Brain microvascular endothelial cell (primary cell): ENCODE measurements at regions not wholly inside any gene's neighbourhood (a gene's known extent, or its start where the extent isn't known, plus 50 kb on each side); places are given as distances from the start of the nearest gene placed in this dataset.

Experiments used
- DNase-seq: peaks from one replicate; pipeline ENCODE4 v3.0.0-alpha.2; 2020
- H3K27ac ChIP-seq: fragments of 250-450 bp; sonication (Bioruptor Pico); 2 replicates; pipeline ENCODE4 v1.5.1; 2020; ENCODE audit warnings: mild to moderate bottlenecking, moderate library complexity
- H3K27me3 ChIP-seq: fragments of 250-450 bp; sonication (Bioruptor Pico); replicated peaks from 2 replicates; pipeline ENCODE4 v1.5.1; 2020; ENCODE audit warnings: mild to moderate bottlenecking
- H3K36me3 ChIP-seq: fragments of 250-450 bp; sonication (Bioruptor Pico); replicated peaks from 2 replicates; pipeline ENCODE4 v1.5.1; 2020; ENCODE audit warnings: mild to moderate bottlenecking
- H3K4me3 ChIP-seq: 2 replicates; pipeline ENCODE4 v1.5.1; 2011; ENCODE audit warnings: low read depth, mild to moderate bottlenecking, control low read depth, low read length, moderate library complexity
- in situ Hi-C: cut with HindIII; loops from 2 replicates; pipeline ENCODE4 v1.10.0; 2017; ENCODE audit warnings: low sequenced_read_pairs, low pct_ligation_motif_present
- TF ChIP-seq, protein P1 (sequence below): IDR thresholded peaks from 2 replicates; pipeline ENCODE4 v1.5.1; 2011; ENCODE audit warnings: low read depth, mild to moderate bottlenecking, moderate library complexity, low read length, control low read depth, inconsistent platforms; ENCODE audit errors: missing control alignments

DNA sequence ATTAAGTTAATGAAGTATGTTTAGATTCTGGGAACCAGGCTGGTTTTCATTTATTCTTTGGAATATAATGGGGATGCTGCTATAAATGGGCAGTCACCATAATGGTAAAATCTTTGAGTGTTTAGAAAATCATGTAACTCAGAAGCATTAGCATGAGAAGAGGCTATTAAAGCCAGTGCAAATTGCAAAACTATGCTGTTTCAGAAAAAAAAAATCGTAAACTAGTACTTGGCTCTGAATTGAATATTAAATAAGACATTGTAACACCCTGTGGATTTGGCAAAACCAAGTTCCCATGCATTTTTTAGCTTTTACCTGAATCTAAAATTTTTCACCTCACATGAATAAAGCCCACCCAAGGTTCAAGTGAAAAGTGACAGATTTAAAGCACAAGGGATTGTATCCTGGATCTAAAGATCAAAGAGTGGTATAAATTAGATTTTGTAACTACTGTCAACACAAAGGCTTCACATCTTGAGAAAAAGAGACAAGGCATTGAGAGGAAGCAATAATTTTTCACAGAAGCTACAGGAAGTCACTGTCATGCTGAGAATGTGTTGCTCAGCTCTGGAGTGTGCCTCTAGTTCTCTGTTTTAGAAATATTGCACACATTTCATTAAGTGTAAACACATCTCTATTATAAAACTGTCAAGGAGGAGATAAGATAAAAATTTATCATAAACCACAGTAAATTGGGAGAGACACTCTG, 142.2 kb downstream of the ABCA8 start:
- H3K4me3 ChIP-seq = no peak overlapping the region
- DNase-seq = no peak
- no peak overlapping the region for H3K27ac ChIP-seq
- in situ Hi-C loops = no loop called here
- TF ChIP-seq, protein P1, sequence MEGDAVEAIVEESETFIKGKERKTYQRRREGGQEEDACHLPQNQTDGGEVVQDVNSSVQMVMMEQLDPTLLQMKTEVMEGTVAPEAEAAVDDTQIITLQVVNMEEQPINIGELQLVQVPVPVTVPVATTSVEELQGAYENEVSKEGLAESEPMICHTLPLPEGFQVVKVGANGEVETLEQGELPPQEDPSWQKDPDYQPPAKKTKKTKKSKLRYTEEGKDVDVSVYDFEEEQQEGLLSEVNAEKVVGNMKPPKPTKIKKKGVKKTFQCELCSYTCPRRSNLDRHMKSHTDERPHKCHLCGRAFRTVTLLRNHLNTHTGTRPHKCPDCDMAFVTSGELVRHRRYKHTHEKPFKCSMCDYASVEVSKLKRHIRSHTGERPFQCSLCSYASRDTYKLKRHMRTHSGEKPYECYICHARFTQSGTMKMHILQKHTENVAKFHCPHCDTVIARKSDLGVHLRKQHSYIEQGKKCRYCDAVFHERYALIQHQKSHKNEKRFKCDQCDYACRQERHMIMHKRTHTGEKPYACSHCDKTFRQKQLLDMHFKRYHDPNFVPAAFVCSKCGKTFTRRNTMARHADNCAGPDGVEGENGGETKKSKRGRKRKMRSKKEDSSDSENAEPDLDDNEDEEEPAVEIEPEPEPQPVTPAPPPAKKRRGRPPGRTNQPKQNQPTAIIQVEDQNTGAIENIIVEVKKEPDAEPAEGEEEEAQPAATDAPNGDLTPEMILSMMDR = no peak
- no peaks in the 10 kb centered on the region for H3K27me3 ChIP-seq
- H3K36me3 ChIP-seq = no peaks in the 10 kb centered on the region

DNA sequence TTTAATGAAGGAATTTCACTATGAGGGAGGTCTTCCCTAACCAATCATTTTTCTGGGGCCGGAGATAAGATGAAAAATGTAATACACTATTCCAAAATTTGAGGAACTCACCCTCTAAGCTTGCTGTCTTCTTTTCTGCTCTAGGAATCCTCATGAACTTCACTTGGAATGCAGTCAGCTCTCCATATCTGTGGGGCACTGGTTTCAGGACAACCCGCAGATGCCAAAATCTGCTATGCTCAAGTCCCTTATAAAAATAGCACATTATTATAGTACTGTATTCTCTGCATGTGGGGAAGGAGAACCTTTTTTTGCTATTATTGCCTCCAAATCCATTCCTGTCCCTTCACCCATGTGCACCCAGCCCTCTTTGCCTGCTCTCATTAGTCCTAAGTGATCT, 146.0 kb downstream of the ABCA8 start:
- in situ Hi-C loops = no loop called here
- no peaks in the 10 kb centered on the region for H3K36me3 ChIP-seq
- no peak overlapping the region for H3K4me3 ChIP-seq
- DNase-seq = no peak
- no peak overlapping the region for H3K27ac ChIP-seq
- H3K27me3 ChIP-seq = no peaks in the 10 kb centered on the region
- TF ChIP-seq, protein P1 = no peak

DNA sequence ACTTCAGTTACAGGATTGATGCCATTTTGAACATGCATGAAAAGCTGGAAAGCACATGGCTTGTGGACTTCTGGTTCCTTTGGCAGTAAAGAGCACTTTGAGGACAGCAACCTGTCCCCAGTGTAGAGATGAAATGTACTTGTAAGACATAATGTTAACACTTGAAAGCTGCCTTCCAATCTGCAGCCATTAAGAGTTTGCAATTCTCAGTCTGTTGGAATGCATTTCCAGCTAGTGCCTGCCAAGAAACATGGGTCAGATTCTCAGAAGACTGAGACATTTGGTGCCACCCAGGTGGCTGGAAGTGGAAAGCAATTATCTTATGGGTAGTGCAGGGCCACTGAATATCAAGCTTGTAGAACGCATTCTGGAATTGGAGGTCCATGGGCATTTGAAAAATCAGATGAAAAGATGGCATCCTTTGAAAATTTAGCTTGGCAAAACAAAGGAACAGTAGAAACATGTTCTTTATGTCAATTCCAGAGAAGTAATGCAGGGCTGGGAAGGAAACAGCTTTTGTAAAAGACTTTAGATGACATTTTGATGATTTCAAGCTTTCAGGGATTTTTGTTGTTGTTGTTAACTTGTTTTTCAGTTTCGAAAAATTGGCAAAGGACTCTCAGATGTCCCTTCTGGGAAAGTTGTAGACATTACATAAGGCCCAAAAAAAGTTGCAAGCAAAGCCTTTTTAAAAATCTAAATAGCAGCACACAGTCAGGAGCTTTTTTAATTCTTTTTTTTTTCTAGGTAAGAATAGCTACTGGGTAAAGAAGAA, 147.0 kb downstream of the ABCA8 start:
- Histone ChIP-seq H3K27ac (no peak overlapping the region), H3K27me3 (no peaks in the 10 kb centered on the region), H3K4me3 (no peak overlapping the region), H3K36me3 (no peaks in the 10 kb centered on the region)
- no peak for DNase-seq
- in situ Hi-C loops = no loop called here
- TF ChIP-seq, protein P1 = no peak

DNA sequence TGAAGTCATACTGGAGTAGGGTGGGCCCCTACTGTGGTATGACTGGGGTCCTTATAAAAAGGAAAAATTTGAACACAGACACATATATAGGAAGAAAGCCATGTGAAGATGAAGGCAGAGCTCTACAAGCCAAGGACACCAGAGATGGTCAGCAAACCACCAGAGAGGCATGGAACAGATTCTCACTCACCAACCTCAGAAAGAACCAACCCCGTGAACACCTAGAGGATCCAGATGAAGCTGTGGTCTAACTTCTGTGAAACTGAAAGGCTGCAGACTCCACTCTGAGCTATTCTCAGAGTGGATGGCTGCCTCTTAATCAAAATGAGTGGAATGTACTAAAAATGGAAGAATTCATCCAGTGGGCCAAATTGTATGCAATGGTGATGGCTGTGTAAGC, 149.6 kb downstream of the ABCA8 start:
- no peak for DNase-seq
- H3K36me3 ChIP-seq = no peaks in the 10 kb centered on the region
- H3K27ac ChIP-seq = no peak overlapping the region
- TF ChIP-seq, protein P1 = no peak
- no peak overlapping the region for H3K4me3 ChIP-seq
- H3K27me3 ChIP-seq = no peaks in the 10 kb centered on the region
- in situ Hi-C loops = no loop called here

DNA sequence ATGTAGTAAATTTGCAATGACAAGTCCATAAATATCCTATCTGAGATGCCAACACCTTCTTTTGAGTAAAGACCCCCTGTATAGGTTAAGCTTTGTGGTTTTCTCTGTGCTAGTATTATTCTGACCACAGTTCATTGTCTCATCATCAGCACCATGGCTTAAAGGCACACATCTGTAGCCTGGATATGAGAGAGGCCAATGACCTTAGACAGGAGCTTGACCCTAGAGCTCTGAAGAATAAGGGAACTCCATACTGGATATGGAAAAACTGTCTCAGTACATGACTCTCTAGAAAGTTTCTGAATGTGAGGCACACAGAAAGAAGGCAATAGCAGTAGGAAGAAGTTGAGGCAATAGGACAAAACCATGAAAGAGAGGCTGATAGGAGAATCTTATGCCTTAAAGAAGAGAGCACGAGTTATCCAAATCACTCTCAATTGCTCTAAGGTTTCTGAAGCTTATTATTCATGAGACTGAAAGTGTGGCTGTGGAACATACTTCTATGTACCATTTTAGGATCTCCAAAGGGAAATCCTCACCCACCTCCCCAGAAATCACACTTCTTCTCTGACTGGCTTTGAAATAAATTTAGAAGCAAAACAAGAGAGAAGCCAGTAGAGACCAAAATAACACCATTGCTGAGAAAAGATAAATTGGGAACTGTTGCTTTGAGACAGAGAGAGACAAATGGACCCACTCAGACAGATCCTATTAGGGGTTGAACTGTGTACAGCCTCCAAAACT, 150.2 kb downstream of the ABCA8 start:
- no peak for DNase-seq
- no peaks in the 10 kb centered on the region for H3K27me3 ChIP-seq
- no peak overlapping the region for H3K4me3 ChIP-seq
- no peak overlapping the region for H3K27ac ChIP-seq
- TF ChIP-seq, protein P1 = no peak
- in situ Hi-C loops = no loop called here
- H3K36me3 ChIP-seq = no peaks in the 10 kb centered on the region
